NCI-H774 (cell line): ENCODE measurements at regions not wholly inside any gene's neighbourhood (a gene's known extent, or its start where the extent isn't known, plus 50 kb on each side); places are given as distances from the start of the nearest gene placed in this dataset.
A peak's percentile ranks its signal among the peaks of the same experiment; 100 is the strongest.

Experiments used
- DNase-seq: peaks from one replicate; lab custom pipeline; 2025; lab: John Stamatoyannopoulos, UW

DNA sequence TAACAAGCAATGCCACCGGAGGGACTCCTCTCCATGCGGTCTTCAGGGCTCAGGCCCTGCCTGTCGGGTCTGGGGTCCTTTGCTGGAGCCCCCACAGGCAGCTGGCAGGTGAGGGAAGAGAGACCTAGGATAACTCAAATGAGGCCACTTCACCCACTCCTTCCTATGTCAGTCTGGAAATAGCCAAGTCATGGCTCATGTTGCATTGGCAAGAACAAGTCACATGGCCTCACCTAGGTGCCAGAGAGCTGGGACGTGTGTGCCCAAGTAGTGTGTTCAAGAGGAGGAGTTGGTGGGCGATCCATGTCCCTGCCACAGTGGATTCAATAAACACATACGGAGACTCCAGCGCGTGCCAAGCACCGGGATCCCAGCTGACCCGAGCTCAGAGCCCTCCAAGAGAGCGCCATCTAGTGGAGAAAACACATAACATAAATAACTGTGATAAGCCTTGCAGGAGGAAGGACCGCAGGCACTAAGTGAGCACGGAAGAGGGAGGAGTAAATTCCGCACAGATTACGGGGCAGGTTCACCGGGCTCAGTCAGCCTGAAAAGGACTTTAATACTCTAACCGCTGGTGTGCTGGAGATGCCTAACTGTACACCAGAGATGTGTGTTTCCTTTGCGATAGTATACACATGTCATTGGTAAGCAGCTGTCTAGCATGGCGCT is 580.8 kb downstream of the CCDC171 start:
- peak; percentile 76 for DNase-seq

- DNase-seq, result no peak
Observed at GRCh38 chr9:16134351-16134750, 581.5 kb downstream of the CCDC171 start.

DNA sequence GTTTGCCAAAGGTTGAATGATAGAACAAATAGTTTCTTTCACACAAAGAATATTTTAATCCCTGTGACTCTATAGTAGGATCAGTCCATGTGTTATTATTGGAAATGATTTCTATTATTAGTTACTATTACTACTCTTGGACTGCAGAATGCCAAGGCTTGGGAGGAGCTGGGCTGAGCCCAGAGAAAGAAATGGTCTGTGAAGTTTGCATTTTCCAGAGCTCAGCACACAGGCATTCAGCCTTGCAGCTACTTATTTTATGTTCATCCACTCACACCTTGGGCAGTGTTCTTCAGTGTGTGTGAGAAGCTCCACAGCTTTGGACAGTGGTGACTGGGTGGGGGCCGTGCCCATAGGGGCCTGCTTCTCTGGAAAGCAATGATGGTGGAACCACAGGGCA is 583.1 kb downstream of the CCDC171 start:
- no peak for DNase-seq

DNA sequence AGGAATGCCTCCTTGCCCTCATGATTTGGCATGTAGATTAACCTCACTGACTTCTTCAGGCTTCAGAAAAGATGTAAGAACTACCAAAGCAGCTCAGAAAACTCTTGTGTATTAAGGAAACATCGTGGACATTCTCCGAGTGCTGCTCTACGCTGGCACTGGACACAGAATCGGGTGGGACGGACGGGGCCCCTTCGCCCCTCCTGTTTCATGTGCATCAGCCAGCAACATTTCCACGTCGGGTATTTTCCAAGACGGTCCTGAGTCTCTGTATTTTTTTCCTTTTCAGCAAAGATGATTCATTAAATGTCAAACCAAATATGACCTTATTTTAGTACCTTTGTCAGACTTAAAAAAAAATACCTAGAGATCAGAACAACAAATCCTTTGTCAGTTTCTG is 583.6 kb downstream of the CCDC171 start:
- DNase-seq, result no peak

DNA sequence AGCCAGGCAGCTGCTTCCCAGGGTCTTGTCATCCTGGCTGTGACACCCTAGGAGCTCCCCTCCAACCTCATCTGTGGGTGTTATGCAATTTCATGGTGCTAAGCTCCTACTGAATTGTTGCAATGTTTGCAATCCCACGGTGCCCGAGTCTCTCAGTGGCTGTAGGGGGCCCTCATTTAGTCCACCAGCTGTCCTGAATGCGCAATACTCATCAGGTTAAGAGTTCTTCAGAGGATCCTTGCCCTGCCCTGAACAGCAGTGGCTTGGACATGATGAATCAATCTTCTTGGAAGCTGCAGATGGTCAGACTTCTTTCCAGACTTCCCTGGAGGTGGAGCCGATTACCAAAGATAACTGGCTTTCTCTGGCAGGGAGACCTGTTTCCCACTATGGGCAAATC is 584.1 kb downstream of the CCDC171 start:
- DNase-seq, result no peak

DNA sequence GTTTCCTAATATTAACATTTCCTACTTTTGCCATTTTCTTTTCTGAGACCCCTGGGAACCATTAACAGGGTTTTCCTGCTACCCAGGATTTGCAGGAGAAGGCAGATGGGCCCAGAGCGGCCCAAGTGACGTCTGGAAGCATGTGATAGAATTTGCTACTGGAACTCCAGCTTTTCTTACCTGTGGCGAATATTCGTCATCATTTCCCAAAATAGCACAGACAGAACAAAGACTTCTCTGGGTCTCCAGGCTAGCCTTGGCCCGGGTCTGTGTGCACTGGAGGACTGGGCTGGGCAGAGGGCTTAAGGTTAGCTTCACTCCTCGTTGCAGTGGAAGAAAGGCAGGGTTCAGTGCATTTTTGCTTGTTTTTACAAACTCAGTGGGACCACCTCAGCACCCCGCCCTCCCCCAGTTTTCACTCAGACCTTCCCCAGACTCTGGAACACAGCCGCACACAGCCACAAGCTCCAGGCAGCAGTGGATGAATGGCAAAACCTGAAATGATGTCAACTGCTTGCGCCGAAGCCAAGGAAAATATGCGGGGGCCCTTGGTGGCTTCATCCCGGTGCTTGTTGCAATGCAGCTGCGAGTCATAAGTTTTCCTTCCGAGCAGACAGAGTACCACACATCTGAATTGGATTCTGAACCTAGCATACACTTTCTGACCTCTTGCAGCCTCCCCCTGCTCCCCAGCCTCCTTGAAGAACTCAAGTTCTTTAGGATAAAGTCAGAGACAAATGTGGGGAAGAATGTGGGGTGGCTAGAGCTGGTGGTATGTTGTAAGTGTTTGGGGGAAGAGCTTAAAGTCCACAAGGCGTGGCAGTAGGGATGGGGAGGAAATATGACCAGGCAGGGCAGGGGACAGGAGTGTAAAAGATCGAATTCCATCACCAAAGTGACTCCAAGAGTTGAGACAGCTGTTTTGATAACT is 586.0 kb downstream of the CCDC171 start:
- DNase-seq, result no peak

DNA sequence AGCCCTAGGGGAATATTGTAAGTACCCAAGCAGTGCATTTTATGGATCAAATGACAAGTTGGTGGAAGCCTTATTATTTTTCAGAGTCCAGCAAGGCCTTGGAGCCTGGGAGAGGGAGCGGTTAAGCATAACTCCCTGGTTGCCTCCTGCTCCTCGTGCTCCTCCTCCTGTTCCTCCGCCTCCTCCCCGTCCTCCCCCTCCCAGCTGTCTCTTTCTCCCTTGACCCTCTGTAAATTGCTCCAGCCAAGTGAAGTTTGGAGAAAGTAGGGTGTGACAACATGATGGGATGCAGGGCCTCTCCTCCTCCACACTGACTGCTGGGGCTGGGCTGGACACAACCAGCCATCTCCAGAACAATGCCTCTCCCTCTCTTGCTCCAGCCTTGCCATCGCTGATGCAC is 586.9 kb downstream of the CCDC171 start:
- no peak for DNase-seq

DNA sequence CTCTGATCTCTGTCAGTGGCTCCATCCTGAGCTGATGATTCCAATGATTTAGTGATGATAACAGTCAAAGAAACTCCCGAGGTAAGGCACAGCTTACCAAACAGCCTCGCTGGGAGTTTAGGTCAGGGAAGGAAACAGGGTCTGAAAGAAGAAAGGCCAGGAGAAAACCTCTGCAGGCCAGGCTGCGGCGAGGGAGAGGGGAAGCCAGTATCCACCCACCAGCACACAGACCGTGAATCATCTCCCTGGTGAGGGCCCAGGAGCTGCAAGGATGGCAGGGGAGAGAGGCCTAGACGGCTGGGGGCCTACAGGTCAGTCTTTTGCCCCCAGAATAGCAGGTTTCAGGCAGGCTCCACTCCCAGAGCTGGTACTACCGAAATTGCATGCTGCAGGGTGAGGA is 590.5 kb downstream of the CCDC171 start:
- DNase-seq, result no peak

DNA sequence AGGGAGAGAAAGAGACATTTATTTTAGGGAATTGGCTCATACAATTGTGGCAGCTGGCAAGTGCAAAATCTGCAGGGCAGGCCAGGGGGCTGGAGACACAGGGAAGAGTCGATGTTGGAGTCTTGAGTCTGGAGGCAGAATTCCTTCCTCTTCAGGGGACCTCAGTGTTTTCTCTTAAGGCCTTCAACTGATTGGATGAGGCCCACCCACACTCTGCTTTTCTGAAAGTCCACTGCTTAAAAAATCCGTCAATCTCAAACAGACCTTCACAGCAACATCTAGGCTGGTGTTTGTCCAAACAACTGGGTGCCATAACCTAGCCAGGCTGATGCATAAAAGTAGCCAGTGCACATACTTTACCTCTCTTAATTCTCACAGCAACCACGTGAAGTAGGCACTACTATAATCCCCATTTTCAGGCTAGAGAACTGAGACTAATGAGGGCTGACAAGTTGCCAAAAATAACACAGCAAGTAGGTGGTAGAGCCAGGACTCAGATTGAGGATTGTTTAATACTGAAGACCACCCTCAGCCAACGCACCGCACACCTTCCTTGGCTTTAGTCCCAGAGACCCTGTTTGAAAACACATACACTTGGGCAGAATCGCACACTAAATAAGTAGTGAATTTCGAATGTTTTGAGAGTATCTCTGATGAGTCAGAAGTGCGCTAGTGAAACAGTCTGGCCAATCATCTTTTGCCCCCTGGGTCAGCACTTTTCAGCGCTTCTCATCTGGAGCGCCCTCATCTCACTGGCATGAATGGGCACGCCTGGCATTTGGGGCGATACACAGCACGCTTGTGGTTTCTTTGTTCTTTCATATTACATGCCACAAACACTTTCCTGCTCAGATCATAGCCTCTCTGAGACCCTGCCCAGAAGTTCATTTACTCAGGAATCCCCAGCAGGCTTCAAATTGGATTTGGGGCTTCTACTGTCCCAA is 591.4 kb downstream of the CCDC171 start:
- no peak for DNase-seq

DNA sequence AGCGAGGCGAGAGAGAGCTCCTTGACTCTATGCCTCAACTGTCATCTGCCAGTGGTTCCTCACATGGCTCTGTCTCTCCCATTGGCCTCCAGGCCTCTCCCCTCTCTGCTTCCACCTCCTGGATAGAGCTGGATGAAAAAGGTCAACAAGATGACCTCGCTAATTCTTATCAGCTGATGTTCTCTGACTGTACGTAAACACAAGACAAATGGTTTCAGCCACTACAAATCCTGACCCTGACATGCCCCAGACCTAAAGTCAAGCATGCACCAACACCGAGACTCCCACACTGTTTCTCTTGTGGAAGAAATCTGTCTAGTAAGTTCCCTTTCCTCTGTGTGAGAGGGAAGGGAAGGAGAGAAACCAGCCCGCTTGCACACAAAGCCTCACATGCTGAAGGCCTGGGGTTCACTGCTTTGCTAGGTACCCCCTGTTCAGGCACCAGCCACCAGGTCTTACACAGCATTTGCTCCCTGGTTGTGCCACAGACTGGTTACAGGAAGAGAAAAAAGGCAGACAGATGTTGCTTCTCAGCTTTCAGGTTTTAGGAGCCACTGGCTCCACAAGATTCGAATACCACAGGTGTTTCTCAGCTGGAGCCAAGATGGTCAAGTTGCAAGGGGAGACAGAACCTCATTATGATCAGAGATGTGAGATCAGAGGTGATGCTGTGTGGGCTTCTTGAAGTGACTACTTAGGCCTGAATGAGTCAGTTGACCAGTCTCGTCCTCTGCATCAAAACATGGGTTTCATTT is 592.5 kb downstream of the CCDC171 start:
- DNase-seq, result no peak

DNA sequence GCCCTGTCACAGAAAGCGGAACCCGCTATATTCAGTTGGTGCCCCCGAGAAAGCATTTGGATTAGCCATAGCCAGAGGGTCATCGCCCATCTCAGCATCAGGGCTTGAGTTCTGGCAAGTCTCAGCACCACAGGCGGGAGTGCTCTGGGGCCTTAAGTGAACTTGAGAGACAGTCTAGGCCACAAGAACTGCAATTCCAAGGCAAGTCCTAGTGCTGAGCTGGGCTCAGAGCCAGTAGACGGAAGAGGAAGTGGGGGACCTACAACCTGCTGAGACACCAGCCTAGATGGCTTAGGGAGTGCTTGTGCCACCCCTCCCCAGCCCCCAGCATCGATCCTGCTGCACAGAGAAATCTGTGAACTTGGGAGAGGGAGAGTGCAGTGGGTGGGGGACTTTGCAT is 594.9 kb downstream of the CCDC171 start:
- DNase-seq, result no peak

DNA sequence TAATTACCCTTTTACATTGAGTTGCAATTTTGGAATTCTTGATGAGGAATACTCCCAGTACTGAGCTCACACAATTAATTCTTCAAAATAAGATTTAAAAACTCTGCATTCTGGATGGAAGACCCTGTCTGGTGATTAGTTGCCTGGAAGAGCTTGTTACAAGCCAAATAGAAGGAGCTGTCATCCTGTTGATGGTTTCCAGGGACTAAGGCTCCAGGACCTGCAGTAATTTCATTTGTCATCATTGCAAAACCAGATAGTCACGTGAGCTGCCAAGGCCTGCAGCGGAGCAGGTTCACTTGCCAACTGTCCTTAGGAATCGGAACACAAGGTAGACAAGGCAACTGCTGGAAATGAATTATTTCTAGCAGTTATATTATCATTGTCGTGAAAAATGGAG is 597.7 kb downstream of the CCDC171 start:
- no peak for DNase-seq

- DNase-seq, result no peak
Observed at GRCh38 chr9:16150938-16151650, 598.3 kb downstream of the CCDC171 start.

DNA sequence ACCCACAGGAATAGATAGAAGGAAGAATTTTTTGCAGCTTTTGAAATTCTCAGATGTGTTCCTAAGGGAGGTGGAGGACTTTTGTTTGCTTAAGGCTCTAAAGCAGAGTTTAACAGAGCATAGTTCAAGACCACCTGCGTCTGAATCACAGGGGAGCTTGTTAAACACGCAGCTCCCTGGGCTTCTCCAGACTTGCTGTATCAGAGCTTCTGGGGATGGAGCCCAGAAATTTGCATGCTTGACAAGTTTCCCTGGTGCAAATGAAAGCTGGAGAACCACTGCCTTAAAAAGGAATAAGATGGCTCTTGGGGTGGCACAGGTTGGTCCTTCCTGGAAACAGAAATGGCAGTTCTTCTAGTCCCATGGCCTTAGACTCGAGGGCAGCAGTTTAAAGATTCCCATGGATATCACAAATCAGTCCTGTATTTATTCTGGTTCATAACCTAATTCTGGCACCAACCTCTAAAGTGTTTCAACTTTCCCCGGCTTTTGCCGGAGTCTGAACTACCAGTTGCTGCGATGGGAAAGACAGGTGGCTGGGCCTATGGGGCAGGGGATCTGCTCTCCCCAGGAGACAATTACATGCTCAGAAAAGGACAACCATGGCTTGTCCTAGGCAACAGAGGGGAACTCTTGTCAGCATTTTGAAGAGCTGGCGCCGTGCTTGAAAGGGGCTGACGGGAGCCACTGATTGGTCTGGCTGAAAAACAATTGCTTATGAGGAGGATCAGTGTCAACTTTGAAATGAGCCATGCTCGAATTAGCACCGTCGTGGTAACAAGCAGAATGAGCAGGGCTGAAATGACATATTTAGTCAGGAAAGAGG is 599.6 kb downstream of the CCDC171 start:
- no peak for DNase-seq

- no peak for DNase-seq
Observed at GRCh38 chr9:16153221-16153620, 600.4 kb downstream of the CCDC171 start.

- no peak for DNase-seq
Observed at GRCh38 chr9:16153741-16154140, 600.9 kb downstream of the CCDC171 start.

DNA sequence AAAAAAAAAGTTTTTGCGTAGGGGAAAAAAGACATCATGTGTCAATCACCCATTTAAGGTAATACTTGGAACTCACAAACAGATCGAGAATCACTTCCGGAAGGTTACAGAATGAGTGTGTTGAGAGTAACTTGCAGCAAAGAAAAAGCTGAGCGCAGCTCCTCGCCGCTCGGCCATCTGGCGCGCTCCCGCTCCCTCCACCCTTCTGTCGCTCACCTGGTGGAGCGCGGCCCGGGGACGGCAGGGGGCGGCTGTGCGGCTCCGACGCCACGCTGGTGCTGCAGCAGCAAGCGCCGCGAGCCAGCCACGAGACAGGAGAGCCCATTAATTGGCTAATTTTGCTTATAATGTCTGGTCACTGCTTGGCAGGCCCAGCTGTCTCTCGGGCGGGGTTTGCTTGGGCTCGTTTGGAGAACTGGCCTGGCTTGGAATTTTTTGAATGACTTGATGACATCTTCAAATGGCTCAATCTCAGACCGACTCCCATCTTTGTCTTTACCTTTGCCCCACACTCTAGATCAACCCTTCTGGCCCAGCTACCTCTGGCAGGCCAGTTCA is 601.8 kb downstream of the CCDC171 start:
- DNase-seq, result peak; percentile 72

DNA sequence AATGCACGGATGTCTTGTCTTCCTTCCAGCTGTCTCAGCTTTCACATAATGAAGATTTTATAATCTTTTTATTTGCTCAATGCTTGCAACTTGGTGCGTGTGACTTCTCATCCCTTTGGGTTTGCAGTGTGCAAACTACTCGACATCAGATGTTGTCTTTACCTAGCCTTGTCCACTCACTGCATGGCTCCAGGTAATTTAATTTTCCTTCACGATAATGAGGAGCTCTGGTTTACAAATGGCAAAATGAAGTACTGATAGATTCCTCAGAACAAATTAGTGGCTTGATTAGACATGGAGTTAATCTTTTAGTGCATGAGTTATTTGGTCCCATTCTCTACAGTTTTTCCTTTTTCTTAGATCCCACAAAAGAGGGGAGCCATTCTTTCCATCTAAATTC is 603.0 kb downstream of the CCDC171 start:
- no peak for DNase-seq

GRCh38 chr9:16157216-16157615 is 604.4 kb downstream of the CCDC171 start:
- DNase-seq, result no peak

GRCh38 chr9:16157651-16158050 is 604.8 kb downstream of the CCDC171 start:
- no peak for DNase-seq
